Ascending aorta (tissue), 2 donors: ENCODE measurements at regions not wholly inside any gene's neighbourhood (a gene's known extent, or its start where the extent isn't known, plus 50 kb on each side); places are given as distances from the start of the nearest gene placed in this dataset.

ENCODE experiments used
- DNase-seq, 2 donors: peaks; one replicate each; pipeline ENCODE4 v3.0.0-alpha.2; 2019; ENCODE audit warnings: low spot score in 2 of 2
- H3K27ac ChIP-seq, 2 donors: fragments of 200-600 bp; sonication (generic); one replicate each; pipeline ENCODE4 v1.5.1; 2016 to 2017; ENCODE audit warnings: mild to moderate bottlenecking in 1 of 2
- H3K27me3 ChIP-seq: fragments of 200-600 bp; sonication (generic); one replicate; pipeline ENCODE4 v1.5.1; 2017
- H3K36me3 ChIP-seq, 2 donors: fragments of 200-600 bp; sonication (generic); one replicate each; pipeline ENCODE4 v1.5.1; 2016
- H3K4me1 ChIP-seq, 2 donors: fragments of 200-600 bp; sonication (generic); one replicate each; pipeline ENCODE4 v1.5.1; 2016 to 2017; ENCODE audit warnings: mild to moderate bottlenecking in 1 of 2
- H3K4me3 ChIP-seq, 2 donors: fragments of 200-600 bp; sonication (generic); one replicate each; pipeline ENCODE4 v1.5.1; 2016 to 2017; ENCODE audit warnings: mild to moderate bottlenecking in 1 of 2
- H3K9me3 ChIP-seq, 2 donors: fragments of 200-600 bp; sonication (generic); one replicate each; pipeline ENCODE4 v1.5.1; 2016
- intact Hi-C: fragments of 100-400 bp; cut with DNase I; formaldehyde crosslinking; loops from one replicate; pipeline ENCODE4 v1.15.1; 2023
- TF ChIP-seq, protein P1 (sequence below), 3 experiments: fragments of 200-600 bp in 2 of 3; fragments of 450-650 bp in 1 of 3; sonication (generic) in 2 of 3; IDR thresholded peaks; one replicate each; pipeline ENCODE4 v1.5.1; 2016 to 2019; ENCODE audit warnings: antibody characterized with exemption in 3 of 3, mild to moderate bottlenecking in 1 of 3, moderate library complexity in 1 of 3

DNA sequence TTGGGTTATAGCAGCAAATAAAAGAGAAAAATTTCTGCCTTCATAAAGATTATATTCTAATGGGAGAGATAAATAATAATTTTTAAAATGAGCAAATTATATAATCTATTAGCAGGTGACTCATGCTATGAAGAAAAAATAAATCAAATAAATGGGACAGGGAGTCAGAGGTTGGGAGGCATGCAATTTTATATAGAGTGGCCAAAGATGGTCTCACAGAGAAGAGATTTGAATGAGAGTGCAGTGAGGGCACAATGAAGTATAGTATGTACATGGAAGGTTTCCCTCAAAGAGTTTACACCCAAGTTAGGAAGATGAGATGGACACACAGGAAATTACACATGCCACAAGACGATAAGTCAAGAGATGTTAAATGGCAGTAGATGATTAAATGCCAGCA, 369.4 kb downstream of the TXNL1 start:
- H3K27ac ChIP-seq = no peak overlapping the region
- TF ChIP-seq, protein P1, sequence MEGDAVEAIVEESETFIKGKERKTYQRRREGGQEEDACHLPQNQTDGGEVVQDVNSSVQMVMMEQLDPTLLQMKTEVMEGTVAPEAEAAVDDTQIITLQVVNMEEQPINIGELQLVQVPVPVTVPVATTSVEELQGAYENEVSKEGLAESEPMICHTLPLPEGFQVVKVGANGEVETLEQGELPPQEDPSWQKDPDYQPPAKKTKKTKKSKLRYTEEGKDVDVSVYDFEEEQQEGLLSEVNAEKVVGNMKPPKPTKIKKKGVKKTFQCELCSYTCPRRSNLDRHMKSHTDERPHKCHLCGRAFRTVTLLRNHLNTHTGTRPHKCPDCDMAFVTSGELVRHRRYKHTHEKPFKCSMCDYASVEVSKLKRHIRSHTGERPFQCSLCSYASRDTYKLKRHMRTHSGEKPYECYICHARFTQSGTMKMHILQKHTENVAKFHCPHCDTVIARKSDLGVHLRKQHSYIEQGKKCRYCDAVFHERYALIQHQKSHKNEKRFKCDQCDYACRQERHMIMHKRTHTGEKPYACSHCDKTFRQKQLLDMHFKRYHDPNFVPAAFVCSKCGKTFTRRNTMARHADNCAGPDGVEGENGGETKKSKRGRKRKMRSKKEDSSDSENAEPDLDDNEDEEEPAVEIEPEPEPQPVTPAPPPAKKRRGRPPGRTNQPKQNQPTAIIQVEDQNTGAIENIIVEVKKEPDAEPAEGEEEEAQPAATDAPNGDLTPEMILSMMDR (IDR thresholded peaks at IDR 0.05) = no peak
- no peaks in the 10 kb centered on the region for H3K27me3 ChIP-seq
- DNase-seq = no peak
- no peaks in the 10 kb centered on the region for H3K36me3 ChIP-seq
- no peaks in the 10 kb centered on the region for H3K9me3 ChIP-seq
- no peaks in the 10 kb centered on the region for H3K4me1 ChIP-seq
- no peak overlapping the region for H3K4me3 ChIP-seq
- intact Hi-C loops = no loop called here

DNA sequence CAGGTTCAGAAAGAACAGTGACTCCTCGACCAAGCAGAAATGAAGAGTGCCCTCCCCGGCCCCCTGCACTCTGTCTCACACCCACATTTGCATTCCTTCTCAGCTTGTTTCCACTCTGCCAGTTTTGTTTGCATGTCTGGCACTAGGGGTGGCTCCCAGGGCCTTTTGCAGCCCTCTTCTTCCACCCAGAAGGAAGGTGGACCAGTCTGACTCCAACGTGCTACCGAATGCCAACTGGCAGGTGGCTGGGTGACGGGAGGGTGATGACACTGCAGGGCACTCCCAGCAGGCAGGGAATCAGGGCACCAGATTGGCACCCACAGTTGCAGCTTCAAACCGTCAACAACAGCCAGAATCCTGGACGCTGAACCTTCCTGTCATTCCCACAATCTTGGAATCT, 371.1 kb downstream of the TXNL1 start:
- H3K9me3 ChIP-seq = no peaks in the 10 kb centered on the region
- no peak overlapping the region for H3K4me3 ChIP-seq
- intact Hi-C loops = no loop called here
- H3K27ac ChIP-seq = no peak overlapping the region
- DNase-seq = no peak
- H3K4me1 ChIP-seq = no peaks in the 10 kb centered on the region
- no peaks in the 10 kb centered on the region for H3K27me3 ChIP-seq
- TF ChIP-seq, protein P1 (IDR thresholded peaks at IDR 0.05) = no peak
- H3K36me3 ChIP-seq = no peaks in the 10 kb centered on the region

DNA sequence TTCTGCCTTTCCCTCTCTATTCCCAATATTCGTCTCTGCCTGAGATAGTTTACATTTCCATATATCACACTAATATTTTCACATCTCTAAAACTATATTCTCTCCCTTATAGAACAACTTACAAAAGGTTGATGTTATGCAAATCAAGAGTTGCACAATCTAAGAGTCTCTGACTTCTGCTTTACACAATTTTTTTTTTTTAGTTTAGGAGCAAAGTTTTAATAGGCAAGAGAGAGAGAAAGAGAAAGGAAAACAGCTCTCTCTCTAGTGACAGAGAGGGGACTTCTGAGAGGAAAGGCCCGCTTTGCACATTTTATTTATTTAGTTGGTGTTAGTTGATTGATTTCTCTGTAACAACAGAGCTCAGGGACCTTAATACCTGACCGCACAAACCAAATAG, 380.2 kb downstream of the TXNL1 start:
- Histone ChIP-seq H3K4me3 (no peak overlapping the region), H3K4me1 (no peaks in the 10 kb centered on the region), H3K27ac (no peak overlapping the region), H3K27me3 (no peaks in the 10 kb centered on the region), H3K9me3 (no peaks in the 10 kb centered on the region), H3K36me3 (no peaks in the 10 kb centered on the region)
- no peak for DNase-seq
- intact Hi-C loops = no loop called here
- TF ChIP-seq, protein P1 (IDR thresholded peaks at IDR 0.05) = no peak

DNA sequence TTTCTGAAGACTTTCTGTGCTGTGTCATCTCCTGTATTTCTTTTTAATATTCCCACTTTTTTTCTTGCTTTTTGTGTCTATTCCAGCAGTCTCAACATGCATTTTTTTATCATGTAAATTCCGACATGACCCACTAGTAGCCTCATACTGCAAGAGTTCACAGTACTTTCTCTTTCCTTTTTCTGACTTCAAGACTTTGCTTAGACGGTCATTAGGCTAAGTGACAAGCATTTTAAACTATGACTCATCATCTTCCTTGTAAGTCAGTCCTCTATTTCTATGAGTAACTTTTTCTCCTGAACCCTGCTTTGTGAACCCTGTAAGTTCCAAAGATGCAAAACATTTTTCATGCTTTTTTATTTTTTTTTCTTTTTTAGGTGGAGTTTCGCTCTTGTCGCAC, 381.2 kb downstream of the TXNL1 start:
- DNase-seq = no peak
- no peaks in the 10 kb centered on the region for H3K27me3 ChIP-seq
- intact Hi-C loops = no loop called here
- TF ChIP-seq, protein P1 (IDR thresholded peaks at IDR 0.05) = no peak
- H3K4me3 ChIP-seq = no peak overlapping the region
- H3K4me1 ChIP-seq = no peaks in the 10 kb centered on the region
- no peaks in the 10 kb centered on the region for H3K9me3 ChIP-seq
- no peak overlapping the region for H3K27ac ChIP-seq
- no peaks in the 10 kb centered on the region for H3K36me3 ChIP-seq

DNA sequence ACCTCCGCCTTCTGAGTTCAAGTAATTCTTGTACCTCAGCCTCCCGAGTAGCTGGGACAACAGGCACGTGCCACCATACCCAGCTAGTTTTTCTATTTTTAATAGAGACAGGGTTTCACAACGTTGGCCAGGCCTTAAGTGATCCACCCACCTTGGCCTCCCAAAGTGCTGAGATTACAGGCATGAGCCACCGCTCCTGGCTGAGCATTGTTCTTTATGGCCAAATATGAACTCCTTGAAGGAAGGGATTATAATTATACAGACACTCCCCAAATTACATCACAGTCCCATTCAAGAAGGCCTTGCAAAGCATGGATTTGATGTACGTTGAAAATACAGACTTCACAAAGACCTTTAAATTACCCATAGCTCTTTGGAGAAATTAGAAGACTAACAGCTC, 381.7 kb downstream of the TXNL1 start:
- Histone ChIP-seq H3K4me1 (no peaks in the 10 kb centered on the region), H3K36me3 (no peaks in the 10 kb centered on the region), H3K9me3 (no peaks in the 10 kb centered on the region), H3K27me3 (no peaks in the 10 kb centered on the region), H3K4me3 (no peak overlapping the region), H3K27ac (no peak overlapping the region)
- DNase-seq = no peak
- TF ChIP-seq, protein P1 (IDR thresholded peaks at IDR 0.05) = no peak
- intact Hi-C loops = no loop called here

DNA sequence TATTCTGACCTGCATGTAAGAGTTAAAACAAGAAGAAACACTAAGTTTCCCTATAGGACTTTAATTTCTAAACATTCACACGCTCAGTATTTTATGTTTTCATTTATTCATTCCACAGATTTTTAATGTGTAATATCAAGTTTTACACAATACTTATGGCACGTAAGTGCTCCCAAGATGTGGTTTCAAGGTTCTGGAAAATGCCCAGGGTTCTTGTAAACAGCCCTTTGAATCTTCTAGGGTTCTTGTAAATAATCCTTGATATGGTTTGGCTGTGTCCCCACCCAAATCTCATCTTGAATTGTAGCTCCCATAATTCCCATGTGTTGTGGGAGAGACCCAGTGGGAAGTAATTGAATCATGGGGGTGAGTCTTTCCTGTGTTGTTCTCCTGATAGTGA, 383.0 kb downstream of the TXNL1 start:
- intact Hi-C loops = no loop called here
- no peak for DNase-seq
- no peaks in the 10 kb centered on the region for H3K9me3 ChIP-seq
- H3K27me3 ChIP-seq = no peaks in the 10 kb centered on the region
- TF ChIP-seq, protein P1 (IDR thresholded peaks at IDR 0.05) = no peak
- H3K4me1 ChIP-seq = no peaks in the 10 kb centered on the region
- no peak overlapping the region for H3K27ac ChIP-seq
- no peaks in the 10 kb centered on the region for H3K36me3 ChIP-seq
- H3K4me3 ChIP-seq = no peak overlapping the region
